Head of caudate nucleus (tissue), 42 donors: ENCODE measurements at regions not wholly inside any gene's neighbourhood (a gene's known extent, or its start where the extent isn't known, plus 50 kb on each side); places are given as distances from the start of the nearest gene placed in this dataset.

Source experiments
- DNase-seq, 42 donors: peaks; one replicate each; pipeline versions ENCODE4 v3.0.0 to v3.0.0-alpha.2; 2020 to 2021; ENCODE audit warnings: mixed read lengths in 7 of 42
- intact Hi-C: fragments of 100-400 bp; cut with DNase I; formaldehyde crosslinking; loops from one replicate; pipeline ENCODE4 v1.15.0; 2022

- DNase-seq = no peak
- intact Hi-C loops = no loop called here
Measured at GRCh38 chr3:102092617-102093466, 243.5 kb downstream of the NFKBIZ start.

DNA sequence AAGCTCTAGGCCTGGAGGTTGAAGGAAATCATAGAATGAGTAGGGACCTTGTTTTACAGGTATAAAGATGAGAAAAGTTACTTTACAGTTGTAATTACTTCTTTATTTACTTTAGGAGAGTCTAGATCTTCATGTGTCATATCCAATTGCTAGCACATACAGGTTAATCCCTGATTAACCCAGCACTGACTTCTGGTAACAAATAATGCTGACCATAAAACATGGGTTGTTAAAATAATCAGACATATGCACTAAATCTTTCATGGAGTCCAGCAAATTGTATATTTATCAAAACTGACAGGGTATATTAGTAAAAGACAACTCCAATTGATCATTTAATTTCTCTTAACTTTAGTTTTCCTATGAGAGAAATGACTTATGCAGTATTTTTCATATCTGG is 245.2 kb downstream of the NFKBIZ start:
- no peak for DNase-seq
- intact Hi-C loops = no loop called here

DNA sequence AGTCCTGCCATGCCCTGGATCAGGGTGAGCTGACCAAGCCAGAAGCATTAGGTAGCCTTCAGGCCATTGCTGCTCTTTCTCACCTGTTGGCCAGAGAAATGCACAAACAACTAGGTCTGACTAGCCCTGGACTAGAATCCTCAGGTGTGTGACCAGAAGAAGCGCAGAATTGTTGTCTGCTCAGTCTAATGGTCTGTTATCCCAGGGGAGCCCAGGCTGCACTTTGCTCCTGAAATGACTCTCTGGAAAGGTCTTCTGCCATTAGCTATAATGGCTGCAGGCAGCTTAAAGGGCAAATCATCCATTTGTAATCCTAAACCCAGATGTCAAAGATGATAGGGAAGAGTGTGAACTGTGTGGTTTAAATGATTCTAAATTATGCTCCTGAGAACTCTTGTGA is 246.1 kb downstream of the NFKBIZ start:
- intact Hi-C loops = no loop called here
- no peak for DNase-seq

DNA sequence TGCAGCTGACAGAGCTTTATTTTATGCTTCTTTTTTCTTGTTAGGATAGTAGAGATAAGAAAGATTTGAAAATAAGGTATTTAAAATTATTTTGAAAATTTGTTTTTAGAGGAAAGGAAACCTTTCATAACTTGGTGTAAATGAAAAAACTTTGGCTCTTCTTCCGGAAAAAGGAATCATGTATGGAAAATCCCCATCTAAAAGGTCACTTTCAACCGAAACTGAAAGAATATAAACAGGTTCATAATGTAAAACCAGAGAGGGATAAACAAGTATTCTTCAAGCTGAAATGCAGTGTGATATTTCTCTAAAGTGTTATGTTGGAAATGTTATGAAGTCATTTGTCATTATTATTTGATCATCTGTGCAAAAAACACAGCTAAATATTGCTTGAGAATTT is 246.8 kb downstream of the NFKBIZ start:
- no peak for DNase-seq
- intact Hi-C loops = no loop called here

- DNase-seq = no peak
- intact Hi-C loops = no loop called here
Measured at GRCh38 chr3:102098130-102098885, 249.0 kb downstream of the NFKBIZ start.

GRCh38 chr3:102099913-102100312 is 250.6 kb downstream of the NFKBIZ start:
- DNase-seq = no peak
- intact Hi-C loops = no loop called here

- DNase-seq = no peak
- intact Hi-C loops = no loop called here
Measured at GRCh38 chr3:102102394-102102793, 253.1 kb downstream of the NFKBIZ start.

DNA sequence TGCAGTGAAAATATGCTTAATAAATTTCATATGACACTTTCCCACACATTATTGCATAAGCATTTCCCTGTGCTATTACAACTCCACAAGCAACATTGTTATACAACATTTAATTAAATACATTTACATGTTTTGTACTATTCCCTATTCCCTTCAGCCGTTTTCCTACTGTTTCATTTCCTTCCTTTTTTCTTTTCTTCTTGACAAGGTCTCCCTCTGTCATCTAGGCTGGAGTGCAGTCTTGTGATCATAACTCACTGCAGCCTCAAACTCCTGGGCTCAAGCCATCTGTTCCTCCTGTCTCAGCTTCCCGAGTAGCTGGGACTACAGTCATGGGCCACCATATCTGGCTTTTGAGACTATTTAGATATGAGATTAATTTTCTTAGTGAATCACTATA is 254.7 kb downstream of the NFKBIZ start:
- intact Hi-C loops = no loop called here
- no peak for DNase-seq

DNA sequence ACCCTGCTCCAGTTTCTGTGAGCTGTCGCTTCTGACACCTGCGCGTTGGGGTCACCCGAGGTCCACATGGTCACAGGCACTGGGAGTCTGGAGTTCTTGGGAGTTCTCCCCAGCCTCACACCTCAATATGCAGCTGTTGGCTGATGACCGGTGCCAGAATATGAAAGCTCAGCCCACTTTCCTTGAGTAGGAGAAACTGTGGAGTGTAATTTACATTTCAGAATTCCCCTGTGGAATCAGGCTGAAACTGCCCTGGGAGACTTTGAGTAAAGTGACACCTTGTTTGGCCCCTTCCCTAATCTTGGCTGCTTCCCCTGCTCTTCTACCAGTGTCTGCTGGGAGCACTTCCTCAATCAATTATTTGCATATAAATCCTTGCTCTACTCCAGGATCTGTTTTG is 255.9 kb downstream of the NFKBIZ start:
- intact Hi-C loops = no loop called here
- no peak for DNase-seq

GRCh38 chr3:102106416-102107097 is 257.2 kb downstream of the NFKBIZ start:
- DNase-seq = no peak
- intact Hi-C loops = no loop called here

- no peak for DNase-seq
- intact Hi-C loops = no loop called here
Measured at GRCh38 chr3:102112704-102113230, 263.5 kb downstream of the NFKBIZ start.

DNA sequence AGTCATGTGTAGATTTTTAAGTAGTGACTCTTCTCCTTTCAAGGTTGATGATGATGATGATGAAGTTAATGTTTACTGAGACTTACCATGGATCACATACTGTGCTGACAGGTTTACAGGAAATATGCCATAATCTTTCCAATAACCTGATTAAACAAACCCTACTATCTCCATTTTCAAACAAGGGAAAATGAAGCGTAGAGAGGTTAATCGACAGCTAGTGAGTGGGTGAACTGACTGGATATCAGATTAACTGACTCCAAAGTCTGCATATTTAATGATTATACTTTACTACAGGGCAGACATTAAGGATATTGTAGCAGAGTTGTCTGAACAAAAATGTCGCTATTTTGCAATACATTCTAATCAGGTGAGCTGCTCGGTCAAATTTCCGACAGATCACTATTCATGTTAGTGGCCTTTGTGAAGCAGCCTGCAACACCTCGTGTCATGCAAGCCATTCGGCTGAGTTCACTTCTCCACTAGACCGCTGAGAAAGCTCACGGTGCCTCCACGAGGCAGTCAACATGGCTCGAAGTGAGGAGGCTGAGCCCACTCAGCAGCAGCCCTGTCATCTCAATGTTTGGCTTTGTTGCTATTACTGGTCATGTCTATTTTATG is 264.2 kb downstream of the NFKBIZ start:
- intact Hi-C loops = no loop called here
- DNase-seq = no peak

DNA sequence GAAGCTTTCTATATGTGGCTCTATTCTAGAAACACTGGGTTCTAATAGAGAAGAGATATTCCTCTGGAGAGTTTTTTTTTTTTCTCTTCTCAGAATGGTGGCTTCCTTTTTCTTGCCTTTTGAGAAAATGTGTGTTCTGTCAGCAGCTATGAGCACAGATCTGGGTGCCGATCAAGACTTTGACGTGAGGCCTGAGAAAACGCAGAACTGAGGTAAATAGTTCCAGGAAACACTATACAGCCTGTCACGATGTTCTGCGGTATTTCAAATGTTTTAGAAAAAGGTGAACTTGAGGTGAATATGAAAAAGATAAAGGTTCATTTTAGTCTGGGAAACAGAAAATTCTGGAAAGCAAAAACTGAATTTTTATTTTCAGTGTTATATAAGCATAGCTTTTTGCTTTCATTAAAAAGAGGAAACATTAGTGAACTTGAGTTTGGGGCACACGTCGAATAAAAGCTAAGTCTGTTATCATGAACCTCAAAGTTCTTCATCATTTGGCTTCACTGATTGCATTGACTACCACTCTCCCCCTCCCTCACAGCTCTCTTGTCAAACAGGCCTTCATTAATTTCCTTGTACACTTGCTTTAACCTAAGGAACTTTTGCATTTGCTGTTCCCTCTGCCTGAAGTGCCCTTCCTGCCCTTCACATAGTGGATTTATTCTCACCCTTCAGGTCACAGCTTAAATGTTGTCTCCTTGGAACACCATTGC is 265.1 kb downstream of the NFKBIZ start:
- intact Hi-C loops = no loop called here
- no peak for DNase-seq

GRCh38 chr3:102122527-102122926 is 273.2 kb downstream of the NFKBIZ start:
- no peak for DNase-seq
- intact Hi-C loops = no loop called here

GRCh38 chr3:102123590-102124190 is 274.4 kb downstream of the NFKBIZ start:
- intact Hi-C loops = no loop called here

GRCh38 chr3:102124282-102124681 is 275.0 kb downstream of the NFKBIZ start:
- no peak for DNase-seq
- intact Hi-C loops = no loop called here

More at GRCh38 chr3:102123590-102124190, 274.4 kb downstream of the NFKBIZ start:
- no peak for DNase-seq

GRCh38 chr3:102124704-102125103 is 275.4 kb downstream of the NFKBIZ start:
- intact Hi-C loops = no loop called here
- no peak for DNase-seq
